NCI-H460 (cell line): ENCODE measurements at regions not wholly inside any gene's neighbourhood (a gene's known extent, or its start where the extent isn't known, plus 50 kb on each side); places are given as distances from the start of the nearest gene placed in this dataset.
"Not testable (repeated sequence)": the region's sequence is repeated elsewhere in the genome, so short reads cannot be mapped to it uniquely, and the experiment has no call there.

Experiments used
- DNase-seq: peaks from one replicate; pipeline ENCODE4 v3.0.0-alpha.2; 2016; ENCODE audit warnings: low read depth; ENCODE audit errors: extremely low read depth

DNA sequence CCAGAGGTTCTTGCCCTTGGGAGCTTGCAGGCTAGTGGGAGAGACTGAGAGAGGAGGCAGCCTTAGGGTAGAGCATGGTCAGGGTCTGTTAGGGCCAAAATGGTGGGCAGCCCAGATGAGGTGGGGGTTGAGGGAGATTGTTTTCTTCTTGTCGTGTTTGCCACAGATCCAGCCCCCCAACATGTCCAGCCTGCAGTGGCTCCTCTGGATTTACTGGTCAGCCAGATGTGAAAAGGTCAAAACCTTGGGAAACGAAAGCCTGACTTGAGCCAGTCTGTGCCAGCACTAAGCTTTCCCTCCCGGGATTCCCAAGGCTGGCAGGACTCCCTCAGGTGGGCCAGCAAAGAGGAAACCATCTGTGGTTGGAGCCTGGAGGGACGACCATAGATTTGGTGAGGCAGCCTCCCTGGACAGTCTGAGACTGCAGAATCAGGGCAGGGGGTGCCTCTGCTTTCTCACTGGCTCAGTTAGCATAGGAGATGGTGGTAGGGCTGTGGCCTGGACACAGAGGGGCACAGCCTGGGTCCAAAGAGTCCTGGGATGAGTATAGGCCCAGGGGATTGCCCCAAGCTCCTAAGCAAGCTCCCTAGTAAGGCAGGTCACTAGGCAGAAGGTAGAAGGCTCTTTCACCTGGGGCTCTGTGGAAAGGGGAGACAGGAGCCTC is 51.2 kb upstream of the PRR23C start:
- DNase-seq: no peak

DNA sequence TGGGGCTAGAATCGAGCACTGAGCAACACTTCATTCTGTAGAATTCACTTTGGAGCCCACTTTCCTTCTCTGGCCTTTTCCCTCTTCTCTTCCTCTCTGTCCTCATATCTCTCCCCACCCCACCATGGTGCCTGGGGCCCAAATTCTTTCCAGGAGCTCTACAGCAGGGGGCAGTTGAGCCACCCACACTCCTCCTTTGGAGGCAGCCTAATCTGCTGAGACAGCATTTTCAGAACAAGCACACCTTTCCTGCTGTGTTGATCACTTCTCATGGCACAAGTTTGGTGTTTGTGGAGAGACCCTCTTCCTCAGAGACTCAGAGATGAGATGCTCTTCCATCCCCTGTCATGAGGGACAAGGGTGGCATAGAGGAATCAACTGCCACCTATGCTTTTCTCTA is 52.0 kb upstream of the PRR23C start:
- no peak for DNase-seq

GRCh38 chr3:139098391-139098790 is 53.7 kb upstream of the PRR23C start:
- DNase-seq: no peak

DNA sequence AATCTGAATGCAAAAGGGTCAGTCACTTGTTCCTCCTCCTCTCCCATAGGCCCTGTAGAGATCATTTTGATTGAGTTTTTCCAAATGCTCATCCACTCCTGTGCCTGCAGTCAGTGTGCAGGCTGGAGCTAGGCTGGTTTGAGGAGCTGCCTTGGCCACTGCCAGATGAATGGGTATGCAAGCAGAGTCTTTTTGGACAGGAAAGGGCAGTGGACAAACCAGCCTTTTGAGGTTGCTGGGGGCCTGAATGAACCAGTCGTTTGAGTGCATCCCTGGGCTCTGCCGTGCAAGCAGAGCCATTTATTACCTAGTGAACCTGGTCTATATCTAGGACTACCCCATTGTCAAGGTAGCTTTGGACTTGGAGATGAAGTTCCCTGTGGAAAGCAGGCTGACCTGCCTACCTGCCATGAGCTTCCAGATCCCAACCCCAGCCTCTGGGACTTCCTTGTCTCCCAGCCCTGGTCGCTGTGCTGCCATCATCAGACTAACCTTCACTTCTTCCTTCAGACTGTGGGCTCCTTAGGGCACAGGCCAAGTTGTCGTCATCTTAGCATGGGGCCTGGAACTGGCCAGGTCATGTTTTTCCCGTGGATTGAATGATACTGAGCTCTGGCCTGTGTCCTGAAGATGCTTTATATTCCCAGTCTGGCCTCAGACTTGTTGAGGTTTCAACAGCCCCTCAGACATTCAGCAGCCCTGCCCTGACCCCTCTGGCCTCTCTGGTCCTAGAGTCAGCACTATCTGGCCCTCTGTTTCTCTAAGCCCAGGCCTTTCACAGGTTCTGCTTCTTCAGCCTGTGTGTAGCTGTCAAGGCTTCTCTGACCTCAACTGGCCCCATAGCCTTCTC is 55.5 kb upstream of the PRR23C start:
- no peak for DNase-seq

DNA sequence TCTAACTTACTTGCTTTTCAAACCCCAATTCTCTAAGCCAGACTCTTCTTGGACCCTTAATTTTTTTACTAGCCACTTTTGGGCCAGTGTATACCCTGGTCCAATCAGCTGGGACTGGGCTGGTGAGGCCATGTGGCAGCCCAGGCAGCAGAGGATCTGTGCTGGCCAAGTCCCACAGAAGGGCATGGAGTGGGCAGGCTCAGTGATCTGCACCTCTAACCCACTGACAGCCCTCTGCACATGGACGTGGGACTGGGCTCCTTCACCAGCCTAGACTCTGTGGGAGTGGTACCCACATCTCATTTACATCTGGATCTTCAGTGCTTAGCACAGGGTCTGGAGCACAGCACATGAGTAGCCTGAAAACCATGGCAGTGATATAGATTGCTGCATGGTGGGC is 56.1 kb upstream of the PRR23C start:
- no peak for DNase-seq

- no peak for DNase-seq
These were observed 56.7 kb upstream of the PRR23C start for GRCh38 chr3:139101396-139101795.

DNA sequence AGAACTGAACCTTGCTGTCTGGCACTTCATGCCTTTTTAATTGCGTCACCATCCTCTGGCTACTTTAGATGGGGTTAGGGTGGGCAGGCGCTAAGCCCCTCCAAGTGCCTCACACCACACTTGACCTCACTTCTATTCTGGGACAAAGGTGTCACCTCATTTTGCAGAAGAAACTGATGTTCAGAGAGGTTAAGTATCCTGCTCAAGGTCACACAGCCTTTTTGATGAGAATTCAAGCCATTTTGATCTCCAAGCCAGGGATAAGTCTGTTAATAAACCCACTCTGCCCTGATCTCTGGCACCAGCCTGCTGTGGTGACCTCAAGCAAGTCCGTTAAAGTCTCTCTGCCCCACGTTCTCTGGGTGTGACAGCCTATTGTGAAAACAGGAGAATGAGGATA is 58.8 kb upstream of the PRR23C start:
- DNase-seq: no peak

GRCh38 chr3:139104062-139104461 is 59.4 kb upstream of the PRR23C start:
- DNase-seq: no peak

DNA sequence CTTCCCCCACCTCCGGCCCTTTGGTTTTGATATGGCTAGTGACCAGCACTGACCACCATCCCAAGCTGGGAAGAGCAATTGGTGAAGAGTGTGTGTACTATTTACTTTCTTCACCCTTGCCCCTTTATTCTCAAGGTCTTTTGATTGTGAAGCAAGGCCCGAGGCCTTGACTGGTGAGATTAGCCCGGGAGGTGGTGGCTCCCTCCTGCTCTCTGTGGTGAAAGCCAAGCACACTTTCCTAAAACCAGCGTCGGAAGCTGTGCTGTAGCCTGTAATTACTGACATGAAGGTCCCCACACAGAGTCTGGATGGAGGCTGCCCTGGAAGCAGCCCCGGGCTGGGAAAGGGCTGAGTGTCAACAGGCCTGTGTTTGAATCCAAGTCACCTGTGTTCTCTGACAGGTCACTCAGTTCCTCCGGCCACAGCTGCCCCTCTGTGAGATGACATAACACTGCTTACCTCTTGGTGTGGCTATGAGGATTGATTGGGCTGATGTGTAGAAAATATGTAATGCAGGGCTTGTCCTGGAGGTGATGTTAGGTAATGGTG is 60.5 kb upstream of the PRR23C start:
- DNase-seq: no peak

GRCh38 chr3:139106013-139106932 is 61.6 kb upstream of the PRR23C start:
- DNase-seq: no peak

DNA sequence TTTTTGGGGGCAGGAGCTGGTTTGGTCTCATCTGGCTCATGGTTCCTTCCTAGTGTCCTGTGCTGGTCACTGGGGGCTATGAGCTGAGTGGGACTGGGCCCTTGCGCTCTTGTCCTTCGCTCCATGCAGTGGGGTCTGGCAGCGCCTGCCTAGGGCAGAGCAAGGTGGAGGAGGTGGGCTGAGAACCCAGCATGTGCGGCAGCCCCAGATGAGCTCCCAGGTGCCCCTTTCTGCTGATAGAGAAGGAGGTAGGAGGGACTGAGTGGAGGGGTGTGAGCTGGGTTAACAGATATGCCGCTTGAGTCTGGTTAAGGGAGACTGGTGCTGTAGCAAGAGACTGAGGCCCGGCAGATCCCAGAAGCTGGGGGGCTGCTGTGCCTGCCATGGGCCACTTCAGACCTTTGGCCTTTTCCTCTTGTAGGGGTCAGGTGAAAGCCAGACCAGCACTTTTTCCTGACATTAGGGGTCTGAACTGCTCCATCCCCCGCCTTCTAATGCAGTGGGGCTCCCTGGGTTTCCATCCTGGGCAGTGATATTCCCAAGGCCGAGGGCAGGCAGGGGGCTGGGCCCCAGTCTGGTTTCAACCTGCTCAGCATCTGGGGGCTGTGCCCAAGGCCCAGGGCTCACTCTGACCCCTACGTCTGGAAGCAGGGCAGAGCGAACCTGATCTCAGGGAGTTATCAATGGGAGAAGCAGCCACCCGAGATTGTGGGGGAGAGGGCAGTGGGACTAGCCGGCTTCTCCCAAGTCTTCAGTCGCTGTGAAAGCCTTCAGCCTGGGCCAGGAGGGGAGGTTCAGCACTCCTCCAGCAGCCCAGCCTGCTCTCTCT is 62.9 kb upstream of the PRR23C start:
- no peak for DNase-seq

- DNase-seq: no peak
These were observed 63.7 kb upstream of the PRR23C start for GRCh38 chr3:139108253-139108969.

DNA sequence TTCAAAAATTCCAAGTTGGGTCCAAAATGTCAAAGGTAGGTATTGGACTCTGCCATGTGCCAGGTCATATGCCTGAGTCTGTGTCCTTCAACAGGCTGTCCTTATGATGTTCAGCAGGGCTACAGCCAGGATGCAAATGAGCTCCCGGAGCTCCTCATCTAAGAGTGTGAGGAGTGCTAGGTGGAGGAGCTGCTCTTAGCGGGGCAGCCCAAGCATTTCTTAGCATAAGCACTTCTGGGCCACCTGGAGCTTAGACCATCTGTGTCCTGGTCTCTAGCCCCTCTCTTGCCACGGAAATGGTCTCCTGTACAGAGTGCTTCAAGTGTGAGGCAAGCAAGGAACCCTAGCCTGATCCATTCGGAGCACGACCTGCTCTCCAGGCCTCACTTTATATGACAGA is 64.6 kb upstream of the PRR23C start:
- DNase-seq: no peak

DNA sequence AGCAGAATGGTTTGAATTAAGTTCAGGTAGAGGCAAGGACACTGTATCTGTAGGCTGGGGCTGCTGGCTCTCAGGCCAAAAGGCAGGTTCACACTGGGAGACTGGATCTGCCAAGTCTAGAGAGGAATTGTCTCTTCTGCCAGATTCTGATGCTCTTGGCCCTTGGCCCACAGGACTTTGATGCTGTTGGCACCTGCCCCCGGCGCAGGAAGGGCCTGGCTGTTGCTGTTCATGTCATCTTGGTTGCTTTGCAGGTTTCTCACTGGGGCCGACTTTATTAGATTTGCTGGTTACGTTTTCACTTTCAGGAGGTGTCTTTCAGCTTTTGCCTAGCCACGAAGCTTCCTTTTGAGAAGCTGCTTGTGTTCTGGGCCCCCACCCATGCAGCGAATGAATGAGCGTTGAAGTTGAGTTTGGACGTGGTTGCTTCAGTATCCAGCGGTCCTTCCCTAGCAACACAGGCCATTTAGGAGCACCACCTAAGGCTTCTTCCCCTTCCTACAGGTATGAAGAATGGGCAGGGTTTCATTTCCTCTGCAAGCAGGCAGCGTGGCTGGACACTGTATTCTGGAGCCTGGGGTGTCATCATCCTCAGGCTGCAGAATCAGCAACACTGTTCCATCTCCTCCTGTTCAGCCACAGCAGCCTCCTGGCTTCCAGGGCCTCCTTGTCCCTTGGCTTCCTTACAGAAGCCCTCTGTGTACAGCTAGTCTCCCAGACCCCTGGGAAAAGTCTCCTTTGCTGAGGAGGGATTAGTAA is 65.6 kb upstream of the PRR23C start:
- DNase-seq: no peak

- DNase-seq: not testable (repeated sequence)
These were observed 66.2 kb upstream of the PRR23C start for GRCh38 chr3:139110929-139111328.

GRCh38 chr3:139111392-139112229 is 66.9 kb upstream of the PRR23C start:
- peak; percentile 35 for DNase-seq

DNA sequence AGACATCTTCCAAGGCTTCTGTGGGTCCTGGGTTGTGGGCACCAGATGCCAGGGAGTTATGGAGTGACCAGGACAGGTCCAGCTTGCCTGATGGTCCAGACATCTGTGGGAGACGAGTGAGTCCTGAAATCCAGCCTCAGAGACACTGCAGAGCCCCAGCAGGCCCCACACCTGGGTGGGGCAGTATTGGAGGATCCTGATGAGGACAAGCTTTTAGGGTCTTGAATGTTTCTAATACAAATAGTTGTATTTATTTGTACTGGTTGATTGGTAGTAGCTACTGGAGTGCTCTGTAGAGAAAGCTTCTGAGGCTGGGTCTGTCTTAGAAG is 67.5 kb upstream of the PRR23C start:
- DNase-seq: no peak
